Activated T-cell treated with anti-CD3 and anti-CD28 coated beads, Interleukin-2, amount 50 U/mL, for 1 hour (primary cell): ENCODE measurements at regions not wholly inside any gene's neighbourhood (a gene's known extent, or its start where the extent isn't known, plus 50 kb on each side); places are given as distances from the start of the nearest gene placed in this dataset.

ENCODE experiments used
- DNase-seq: peaks from one replicate; pipeline ENCODE4 v3.0.0-alpha.2; 2020

DNA sequence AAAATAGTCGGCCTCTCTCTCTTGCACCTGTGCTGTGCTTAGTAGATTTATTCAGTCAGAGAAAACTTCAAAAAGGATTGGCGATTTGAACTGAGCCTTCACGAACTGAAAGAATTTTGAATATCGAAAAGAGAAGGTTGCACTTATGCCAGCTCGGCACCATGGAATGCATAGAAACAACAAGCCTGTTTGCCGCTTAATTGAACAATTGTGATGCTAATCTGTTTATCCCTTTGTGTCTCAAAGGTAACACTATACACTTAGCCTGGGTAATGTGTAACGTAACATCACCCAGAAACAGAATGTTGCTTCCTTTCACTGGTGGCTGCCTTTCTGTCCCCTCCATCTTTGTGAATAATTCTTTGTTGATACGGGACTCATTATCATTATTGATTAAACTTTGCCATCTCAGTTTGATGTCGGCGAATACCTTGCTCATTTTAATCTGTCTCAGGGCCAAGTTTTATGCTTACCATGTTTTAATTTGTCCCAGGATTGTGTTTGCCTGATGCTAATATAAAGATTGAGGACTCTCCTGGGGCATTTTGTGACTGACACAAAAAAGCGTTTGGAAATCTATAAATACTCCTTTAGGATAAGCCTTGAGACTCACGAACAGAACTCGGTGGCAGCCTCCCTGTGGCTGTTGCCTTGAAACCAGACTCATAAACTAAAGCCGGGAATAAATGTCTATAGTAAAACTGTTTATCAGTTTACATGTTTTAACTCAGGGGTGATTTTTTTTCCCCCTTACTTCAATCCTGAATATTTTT is 400.5 kb downstream of the RAPGEF2 start:
- DNase-seq, result no peak

DNA sequence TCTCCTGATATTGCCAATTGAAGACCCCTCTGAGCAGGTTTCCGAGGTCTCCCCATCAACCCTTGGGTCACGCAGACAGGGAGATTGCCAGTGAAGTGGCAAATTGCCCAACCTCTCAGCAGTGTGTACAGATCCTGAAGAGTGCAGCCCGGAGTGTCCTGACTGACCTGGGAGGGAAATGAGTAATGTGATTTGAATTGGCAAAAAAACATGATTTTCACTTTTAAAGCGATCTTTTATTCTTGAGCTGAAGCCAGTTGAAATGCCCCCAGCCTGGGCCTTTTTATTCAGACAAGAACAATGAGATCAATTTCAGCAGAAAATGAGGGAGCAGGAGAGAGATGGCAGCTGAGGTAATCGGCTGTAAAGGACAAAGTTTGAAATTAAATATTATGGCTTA is 401.8 kb downstream of the RAPGEF2 start:
- no peak for DNase-seq

DNA sequence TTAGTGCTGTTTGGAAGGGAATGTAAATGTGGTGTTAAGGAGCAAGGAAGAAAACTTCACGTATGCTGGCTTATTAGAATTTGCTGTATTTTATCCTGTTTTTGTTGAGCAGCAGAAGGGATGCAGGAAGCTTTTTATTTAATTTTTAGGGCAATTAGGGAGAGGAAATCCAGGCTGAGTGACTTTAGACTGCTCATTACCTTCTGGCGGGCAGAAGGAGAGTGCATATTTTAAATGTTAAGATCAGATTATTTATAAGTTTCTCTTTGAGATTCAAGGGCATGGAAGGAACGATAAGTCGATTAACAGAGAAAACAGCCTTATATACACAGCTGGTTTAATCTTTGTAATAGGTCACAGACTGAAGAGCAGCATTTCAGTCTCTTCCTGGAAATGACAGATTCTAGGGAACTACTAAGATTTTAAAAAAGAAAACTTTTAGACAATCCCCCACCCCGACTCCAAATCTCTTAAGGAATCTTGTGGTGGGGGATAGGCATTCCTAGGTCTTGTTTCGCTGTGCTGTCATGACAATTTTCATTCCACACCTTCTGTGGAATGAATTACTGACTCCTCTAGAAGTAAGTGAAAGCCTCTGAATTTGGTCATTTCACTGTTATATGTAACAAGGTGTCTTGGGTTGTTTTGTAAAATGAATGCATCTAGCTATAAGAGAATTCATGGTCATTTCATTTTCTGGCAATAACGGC is 402.5 kb downstream of the RAPGEF2 start:
- DNase-seq, result no peak

DNA sequence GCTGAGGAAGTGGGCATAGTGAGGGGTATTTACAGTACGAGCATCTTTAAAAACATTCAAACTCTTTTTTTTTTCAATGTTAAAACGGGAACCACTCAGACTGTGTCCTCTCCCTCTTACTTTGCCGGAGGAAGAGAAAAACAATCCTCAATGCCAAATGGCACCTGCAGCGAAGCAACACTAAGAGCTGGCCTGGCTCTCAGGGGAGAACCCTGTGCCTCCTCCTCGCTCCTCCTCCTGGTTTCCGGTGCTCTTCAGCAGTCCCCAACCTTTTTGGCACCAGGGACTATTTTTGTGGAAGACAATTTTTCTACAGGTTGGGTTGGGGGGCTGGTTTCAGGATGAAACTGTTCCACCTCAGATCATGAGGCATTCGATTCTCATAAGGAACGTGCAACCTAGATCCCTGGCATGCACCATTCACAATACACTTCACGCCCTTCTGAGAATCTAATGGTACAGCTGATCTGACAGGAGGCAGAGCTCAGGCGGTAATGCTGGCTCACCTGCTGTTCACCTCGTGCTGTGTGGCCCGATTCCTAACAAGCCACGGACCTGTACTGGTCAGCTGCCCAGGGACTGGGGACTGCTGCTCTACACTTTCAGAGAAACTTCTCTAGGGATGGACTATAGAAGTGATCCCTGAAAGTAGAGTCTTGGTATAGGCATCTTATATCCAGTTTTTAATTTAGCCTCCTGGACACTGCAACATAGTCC is 404.1 kb downstream of the RAPGEF2 start:
- DNase-seq, result no peak

DNA sequence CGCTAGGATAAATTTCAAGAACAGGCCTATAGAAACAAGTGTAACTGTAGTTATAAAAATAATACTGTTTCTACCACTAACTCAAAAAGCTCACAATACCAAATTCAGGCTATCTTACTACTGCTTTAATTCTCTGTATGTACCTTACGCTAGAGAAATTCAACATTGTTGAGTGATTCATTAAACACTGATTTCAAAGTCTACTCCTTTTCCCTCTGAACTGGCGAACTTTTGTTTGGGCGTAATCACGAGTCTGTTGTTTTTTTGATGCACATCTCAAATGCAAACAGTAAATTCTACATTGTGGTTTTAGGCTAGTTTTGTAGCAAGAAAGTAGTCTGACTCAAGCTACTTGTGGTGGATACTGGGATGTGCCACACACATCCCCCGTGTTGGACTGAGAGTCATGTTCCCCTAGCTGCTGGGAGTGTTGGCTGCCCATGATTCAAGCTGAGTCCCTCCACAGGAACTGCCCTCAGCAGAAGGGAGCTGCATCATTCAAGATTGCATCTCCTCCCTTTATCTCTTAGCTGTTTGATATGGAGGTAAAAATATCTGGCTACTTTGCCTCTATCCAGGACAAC is 406.1 kb downstream of the RAPGEF2 start:
- DNase-seq, result no peak

DNA sequence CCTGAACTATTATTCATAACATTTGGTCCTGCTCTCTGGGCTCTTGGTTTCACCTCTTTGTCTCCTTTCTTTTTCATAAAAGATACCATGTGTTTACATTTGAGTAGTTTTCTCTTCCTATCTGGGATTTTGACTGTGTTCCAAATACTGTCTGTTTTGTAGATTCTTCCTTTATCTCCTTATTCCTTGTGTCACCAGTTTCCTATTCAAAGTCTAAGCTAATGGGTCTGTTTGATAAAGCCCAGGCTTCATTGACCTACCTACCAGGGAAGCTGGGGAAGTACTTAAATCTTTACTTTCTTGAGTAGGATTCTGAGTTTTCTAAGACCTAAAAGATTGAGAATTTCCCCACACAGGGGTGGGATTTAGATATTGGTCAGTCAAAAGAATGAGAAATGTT is 409.5 kb downstream of the RAPGEF2 start:
- DNase-seq, result no peak

DNA sequence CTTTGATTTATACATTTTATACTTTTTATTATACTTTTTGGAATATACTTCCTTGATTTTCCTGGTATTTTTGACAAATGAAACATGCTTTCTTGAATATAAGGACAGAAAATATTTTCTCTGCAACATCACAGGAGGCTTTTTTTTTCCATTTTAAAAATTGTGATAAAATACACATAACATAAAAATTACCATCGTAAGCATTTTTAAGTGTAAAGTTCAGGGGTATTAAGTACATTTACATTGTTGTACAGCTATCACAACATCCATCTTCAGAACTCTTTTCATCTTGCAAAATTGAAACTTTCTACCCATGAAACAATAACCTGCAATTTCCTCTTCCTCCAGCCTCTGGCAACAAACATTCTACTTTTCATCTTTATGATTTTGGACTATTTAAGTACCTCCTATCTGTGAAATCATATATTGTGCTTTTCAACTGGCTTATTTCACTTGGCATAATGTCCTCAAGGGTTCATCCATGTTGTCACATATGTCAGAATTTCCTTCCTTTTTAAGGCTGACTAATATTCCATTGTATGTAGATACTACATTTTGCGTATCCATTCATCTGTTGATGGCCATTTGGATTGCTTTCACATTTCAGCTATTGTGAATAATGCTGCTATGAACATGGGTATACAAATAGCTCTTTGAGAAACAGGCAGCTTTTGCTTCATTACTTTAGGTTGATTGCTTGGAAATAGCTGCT is 412.6 kb downstream of the RAPGEF2 start:
- DNase-seq, result no peak

DNA sequence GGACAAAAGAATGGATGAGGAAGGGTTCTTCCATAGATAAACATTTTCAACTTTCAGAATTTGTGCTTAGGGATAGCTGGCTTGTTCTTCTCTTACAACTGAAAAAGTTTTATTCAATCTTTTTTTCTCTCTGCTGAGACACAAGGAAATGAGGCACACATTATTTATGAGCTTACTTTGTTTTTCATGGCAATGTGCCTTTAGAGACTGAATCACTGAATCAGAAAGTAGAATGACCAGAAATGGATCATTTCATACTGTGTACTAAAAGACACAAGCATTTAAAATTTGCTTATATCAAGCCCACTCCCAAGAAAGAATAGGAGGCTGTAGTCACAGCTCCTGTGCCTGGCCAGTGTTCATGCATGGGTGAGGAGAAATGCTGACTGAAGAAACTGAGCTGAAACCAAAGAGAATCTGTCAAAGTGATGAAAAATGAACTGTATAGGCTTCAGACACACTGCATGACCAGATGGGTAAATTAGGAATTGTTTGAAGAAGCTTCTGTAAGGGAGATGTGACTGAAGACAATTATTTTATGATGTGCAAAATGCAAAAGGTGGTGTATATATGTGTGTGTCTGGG is 413.8 kb downstream of the RAPGEF2 start:
- DNase-seq, result no peak

DNA sequence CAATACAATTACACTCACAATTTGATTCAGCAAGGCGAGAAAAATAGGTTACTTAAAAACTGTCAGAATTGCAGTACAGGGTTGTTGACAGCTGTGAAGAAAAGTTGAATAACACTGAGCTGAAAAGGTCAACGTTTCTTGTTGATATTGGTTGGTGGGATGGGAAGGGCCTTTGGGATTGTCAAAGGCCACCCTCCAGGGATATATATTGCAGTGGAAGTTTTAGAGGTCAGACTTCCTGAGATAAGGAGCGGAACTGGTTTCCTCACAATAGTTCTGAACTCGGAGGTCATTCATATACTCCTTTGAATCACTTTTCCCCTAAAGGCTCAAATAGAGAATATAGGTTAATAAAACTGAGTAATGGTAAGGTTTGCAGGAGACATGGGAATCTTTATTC is 417.2 kb downstream of the RAPGEF2 start:
- DNase-seq, result no peak

DNA sequence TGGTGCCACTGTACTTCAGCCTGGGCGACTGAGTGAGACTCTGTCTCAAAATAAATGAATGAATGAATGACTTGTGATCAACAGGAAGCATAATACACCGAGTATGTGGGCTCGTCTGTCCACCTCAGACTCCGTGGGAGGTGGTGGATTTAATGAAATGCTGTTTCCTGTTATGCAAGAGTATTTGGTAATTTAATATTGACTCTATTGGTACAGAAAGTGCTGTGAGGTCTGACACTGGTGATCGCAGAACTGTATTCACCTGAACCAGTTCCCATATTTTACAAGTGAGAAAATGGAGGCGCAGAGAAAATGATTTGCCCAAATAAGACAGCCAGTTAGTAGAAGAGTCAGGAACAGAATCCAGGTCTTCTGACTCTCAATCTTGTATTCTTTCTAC is 423.3 kb downstream of the RAPGEF2 start:
- DNase-seq, result no peak

DNA sequence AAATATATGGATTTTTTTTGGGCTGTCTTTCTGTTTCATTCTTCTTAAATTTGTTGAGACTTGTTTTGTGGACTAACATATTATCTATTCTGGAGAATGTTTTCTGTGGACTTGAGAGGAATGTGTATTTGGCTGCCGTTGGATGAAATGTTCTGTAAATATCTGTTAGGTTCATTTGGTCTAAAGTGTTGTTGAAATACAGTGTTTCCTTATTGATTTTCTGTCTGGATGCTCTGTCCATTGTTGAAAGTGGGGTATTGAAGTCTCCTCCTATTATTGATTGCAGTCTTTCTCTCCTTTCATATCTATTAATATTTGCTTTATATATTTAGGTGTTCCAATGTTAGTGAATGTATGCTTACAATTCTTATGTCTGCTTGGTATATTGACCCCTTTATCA is 431.8 kb downstream of the RAPGEF2 start:
- DNase-seq, result no peak

DNA sequence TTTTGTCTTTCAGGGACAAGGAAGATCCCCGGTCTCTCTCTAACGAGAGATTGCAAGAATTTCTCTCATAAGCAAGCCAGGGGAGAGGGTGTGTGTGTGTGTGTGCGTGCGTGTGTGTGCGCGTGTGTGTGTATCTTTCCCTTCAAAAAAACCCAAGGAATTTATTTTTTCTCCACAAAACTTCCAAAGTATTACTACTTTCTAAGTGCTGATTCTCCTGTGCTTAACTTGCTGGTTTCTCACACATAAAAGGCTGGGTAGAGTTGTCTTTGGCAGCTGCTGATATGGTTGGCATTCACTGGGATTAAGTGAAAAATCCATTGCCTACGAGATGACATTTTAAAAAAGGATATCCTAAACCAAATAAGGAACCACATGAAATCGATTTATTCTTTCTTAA is 435.7 kb downstream of the RAPGEF2 start:
- no peak for DNase-seq

DNA sequence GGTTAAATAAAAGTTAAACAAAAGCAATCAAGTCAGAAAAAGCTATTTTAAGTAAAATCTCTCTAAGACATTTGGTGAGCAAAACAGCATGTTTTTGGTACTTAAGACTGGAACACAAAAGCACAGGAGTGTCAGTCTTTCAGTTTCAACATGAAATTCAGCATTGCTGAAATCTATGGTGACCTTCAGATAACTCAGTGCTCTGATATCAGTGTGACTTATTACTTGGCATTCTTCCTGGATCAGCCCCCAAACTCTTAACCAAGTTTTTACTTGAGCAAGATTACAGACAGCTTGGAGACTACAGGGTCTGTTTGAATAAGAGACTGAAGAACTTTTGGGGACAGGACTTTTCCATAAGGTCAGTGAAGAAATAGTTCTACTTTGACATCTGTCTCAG is 437.2 kb downstream of the RAPGEF2 start:
- DNase-seq, result no peak

DNA sequence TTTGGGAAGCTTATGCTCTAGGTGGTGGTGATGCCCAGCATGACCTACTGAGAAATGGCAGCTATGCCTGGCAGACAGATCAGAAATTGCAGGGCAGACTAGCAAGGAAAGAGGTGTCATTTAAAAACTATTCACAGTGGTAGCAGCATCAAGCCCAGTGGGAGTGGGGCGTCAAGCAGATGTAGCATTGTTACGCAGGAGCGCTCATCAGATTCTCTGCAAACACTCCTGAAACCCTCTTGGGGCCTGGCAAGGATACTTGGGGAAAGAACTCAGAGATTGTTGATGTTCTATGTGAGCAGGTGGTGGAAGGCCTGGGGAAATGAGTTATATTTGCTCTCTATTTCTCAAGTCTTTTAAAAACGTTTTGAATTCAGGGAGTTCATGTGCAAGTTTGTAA is 437.6 kb downstream of the RAPGEF2 start:
- DNase-seq, result no peak

DNA sequence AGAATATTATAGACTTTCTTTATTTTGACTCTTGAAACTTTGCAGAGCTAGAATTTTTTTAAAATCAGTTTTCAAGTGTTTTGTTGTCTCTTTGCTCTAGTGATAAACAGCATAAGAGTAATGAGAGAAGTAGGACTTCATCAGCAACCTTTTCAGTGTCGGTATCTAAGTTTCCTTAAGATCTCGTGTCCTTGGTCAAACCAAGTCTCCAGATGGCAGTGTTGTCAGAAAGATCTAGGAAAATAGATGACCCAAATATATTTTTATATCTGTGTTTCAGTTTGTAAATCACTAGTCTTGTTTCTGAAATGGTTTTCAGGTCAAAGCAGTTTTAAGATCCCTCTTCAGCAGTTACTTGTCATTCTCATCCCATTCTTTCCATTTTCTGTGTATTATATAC is 438.3 kb downstream of the RAPGEF2 start:
- no peak for DNase-seq

DNA sequence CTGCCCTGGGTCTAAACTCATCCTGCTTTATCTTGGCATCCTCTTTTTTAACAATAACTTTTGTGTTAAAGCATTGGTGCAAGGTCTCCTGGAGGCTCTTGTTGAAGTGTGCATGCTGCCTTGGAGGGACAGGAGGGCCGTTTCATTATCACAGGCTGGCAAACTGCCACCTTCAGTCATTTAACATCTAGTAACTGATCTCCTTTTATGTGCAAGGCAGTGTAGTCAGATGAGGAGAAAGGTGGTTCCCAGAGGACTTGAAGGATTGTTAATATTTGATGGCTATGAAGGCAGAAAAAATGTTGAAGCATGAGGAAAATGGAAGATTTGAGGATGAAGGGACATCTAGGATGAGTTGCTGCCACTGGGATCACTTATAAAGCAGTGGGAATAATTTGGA is 439.4 kb downstream of the RAPGEF2 start:
- no peak for DNase-seq

DNA sequence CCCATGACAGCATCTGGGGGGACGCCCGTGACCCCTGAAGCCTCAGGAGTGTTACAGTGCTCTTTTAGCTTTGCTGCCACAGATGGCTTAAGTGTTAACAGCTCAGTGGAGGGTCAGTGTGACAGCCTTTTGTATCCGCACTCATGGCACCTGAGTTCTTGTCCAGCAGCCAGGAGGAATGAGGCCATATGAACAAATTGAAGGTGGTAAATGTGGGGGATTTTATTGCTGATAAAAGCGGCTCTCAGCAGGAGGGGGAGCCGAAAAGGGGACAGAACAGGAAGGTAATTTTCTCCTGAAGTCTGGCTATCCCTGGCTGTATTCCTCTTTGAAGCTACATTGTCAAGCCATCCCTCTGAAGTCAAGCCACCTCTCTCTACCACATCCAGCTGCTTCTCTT is 441.0 kb downstream of the RAPGEF2 start:
- no peak for DNase-seq

DNA sequence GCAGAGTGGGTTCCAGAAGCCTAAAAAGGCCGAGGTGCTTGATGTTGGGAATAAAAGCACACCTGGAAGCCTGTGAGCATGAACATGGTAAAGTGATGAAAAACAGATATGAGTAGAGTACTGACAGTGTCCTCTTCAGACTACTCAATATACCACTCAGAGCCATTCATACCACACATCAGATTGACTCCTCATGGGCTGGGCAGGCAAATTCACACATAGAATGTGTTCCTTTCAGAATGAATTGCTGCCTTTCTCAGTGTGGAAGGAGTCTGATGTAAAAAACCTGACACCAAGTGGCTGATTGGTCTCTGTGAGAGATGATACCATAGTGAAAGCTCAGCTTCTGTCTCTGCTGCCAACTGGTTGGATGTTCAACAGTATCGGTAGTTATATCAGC is 442.7 kb downstream of the RAPGEF2 start:
- DNase-seq, result no peak

DNA sequence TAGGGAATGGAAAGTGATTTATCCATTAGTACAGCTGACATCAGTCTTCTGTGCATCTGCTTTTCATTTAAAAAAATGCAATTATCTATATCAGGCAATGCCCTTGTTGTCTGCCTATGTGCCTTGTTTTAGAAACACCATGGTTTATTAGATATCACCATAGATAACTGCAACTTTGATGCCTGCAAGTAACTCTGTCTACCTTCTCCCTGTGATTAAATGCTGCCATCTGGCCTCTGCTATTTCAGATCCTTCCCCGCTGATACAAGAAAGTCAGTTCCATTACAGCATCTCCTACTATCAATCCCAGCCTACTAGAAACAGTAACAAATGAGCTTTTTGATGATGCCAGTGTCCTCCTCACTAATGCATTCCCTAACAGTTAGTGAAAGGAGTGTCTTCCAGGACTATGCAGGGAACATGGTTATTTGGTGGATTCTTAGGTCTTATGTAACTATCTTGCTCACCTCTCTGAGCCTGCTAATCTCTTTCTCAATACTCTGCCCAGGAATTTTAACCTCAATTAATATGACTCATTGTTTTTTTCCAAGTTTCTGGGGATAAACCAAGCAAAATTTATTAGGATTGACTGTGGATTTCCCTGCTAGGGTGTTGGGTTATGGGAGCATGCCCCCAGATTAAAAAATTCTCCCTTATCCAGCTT is 444.9 kb downstream of the RAPGEF2 start:
- DNase-seq, result no peak

DNA sequence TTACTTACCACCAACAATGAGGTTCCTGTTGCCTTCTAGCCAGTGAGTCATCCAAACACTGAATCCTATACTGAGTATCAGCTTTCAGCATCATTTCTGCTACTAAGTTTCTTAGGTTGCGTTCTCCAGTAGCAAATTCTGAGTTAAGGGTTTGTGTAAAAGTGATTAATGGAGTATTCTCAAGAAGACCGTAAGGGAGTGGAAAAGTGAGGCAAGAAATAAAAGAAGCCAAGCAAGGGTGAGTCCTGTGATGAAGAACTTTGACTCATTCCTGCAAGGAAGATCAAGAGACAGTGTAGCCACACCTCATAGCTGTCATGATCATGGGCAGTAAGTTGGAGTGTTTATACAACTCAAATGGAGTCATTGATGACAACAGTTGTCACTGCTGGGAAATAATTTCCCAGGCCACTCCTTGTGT is 446.2 kb downstream of the RAPGEF2 start:
- no peak for DNase-seq

DNA sequence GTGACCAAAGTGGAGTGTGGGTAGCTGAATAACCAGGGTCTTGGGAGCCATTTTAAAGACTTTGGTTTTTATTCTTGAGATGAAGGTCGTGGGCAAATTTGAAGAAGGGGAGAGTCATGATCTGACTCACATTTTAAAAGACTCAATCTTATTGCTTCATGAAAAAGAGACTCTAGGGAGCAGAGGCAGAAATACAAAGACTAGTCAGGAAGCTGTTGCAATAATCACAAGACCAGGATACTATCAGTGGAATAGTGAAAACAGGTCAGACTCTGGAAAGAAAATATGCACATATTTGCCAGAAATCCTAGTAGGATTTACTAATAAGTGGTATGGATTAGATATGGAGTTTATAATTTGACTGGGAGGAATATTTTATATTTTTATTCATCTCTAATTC is 448.4 kb downstream of the RAPGEF2 start:
- no peak for DNase-seq
